ENCODE measurements at regions not wholly inside any gene's neighbourhood (a gene's known extent, or its start where the extent isn't known, plus 50 kb on each side); places are given as distances from the start of the nearest gene placed in this dataset.
A peak's percentile ranks its signal among the peaks of the same experiment; 100 is the strongest.

- DNase-seq, result peak in 1 of 3 experiments; percentile 13
These were observed 433.4 kb upstream of the IL12A start for GRCh38 chr3:159555205-159555604.

- DNase-seq, result no peak
These were observed 428.9 kb upstream of the IL12A start for GRCh38 chr3:159559771-159560170.

GRCh38 chr3:159560214-159560979 lies 428.2 kb upstream of the IL12A start:
- no peak for DNase-seq

GRCh38 chr3:159565313-159565712 lies 423.3 kb upstream of the IL12A start:
- no peak for DNase-seq

- no peak for DNase-seq
These were observed 405.0 kb upstream of the IL12A start for GRCh38 chr3:159583662-159584061.

- no peak for DNase-seq
These were observed 404.2 kb upstream of the IL12A start for GRCh38 chr3:159584421-159584820.

GRCh38 chr3:159586571-159587202 lies 401.9 kb upstream of the IL12A start:
- DNase-seq, result peak; percentile 22 to 83 (median 59)

GRCh38 chr3:159593927-159594605 lies 394.6 kb upstream of the IL12A start:
- peak in 1 of 3 experiments; percentile 51 for DNase-seq

- peak in 1 of 3 experiments; percentile 37 for DNase-seq
These were observed 388.3 kb upstream of the IL12A start for GRCh38 chr3:159600291-159600690.

GRCh38 chr3:159604151-159604581 lies 384.5 kb upstream of the IL12A start:
- DNase-seq, result no peak

GRCh38 chr3:159605101-159605500 lies 383.5 kb upstream of the IL12A start:
- no peak for DNase-seq

GRCh38 chr3:159605776-159606175 lies 382.9 kb upstream of the IL12A start:
- DNase-seq, result no peak

GRCh38 chr3:159607856-159608255 lies 380.8 kb upstream of the IL12A start:
- no peak for DNase-seq

GRCh38 chr3:159608311-159608710 lies 380.3 kb upstream of the IL12A start:
- DNase-seq, result no peak

- no peak for DNase-seq
These were observed 379.0 kb upstream of the IL12A start for GRCh38 chr3:159609625-159610024.

GRCh38 chr3:159616234-159616825 lies 372.3 kb upstream of the IL12A start:
- peak; percentile 23 to 71 (median 57) for DNase-seq

- DNase-seq, result peak; percentile 6 to 60 (median 38)
These were observed 369.2 kb upstream of the IL12A start for GRCh38 chr3:159619341-159619885.

- DNase-seq, result no peak
These were observed 368.4 kb upstream of the IL12A start for GRCh38 chr3:159620281-159620680.

GRCh38 chr3:159620873-159621272 lies 367.8 kb upstream of the IL12A start:
- DNase-seq, result no peak

- DNase-seq, result no peak
These were observed 364.0 kb upstream of the IL12A start for GRCh38 chr3:159624616-159625015.

- DNase-seq, result no peak
These were observed 363.0 kb upstream of the IL12A start for GRCh38 chr3:159625594-159625993.

GRCh38 chr3:159626598-159626997 lies 362.0 kb upstream of the IL12A start:
- DNase-seq, result peak in 1 of 3 experiments; percentile 48

GRCh38 chr3:159627229-159627628 lies 361.4 kb upstream of the IL12A start:
- DNase-seq, result peak in 2 of 3 experiments; percentile 37 to 61

Data from NCI-H1417 (cell line).